GM21723 (cell line): ENCODE measurements at regions not wholly inside any gene's neighbourhood (a gene's known extent, or its start where the extent isn't known, plus 50 kb on each side); places are given as distances from the start of the nearest gene placed in this dataset.

Source experiments
- ATAC-seq: cut with Tn5 transposase; IDR thresholded peaks from one replicate; pipeline ENCODE4 v1.9.1; 2021; ENCODE audit warnings: mild to moderate bottlenecking, moderate library complexity; ENCODE audit not compliant: unreplicated experiment

GRCh38 chr11:8823174-8823742 lies 87.7 kb upstream of the AKIP1 start:
- ATAC-seq = no peak

GRCh38 chr11:8826139-8826786 lies 84.7 kb upstream of the AKIP1 start:
- ATAC-seq = no peak

DNA sequence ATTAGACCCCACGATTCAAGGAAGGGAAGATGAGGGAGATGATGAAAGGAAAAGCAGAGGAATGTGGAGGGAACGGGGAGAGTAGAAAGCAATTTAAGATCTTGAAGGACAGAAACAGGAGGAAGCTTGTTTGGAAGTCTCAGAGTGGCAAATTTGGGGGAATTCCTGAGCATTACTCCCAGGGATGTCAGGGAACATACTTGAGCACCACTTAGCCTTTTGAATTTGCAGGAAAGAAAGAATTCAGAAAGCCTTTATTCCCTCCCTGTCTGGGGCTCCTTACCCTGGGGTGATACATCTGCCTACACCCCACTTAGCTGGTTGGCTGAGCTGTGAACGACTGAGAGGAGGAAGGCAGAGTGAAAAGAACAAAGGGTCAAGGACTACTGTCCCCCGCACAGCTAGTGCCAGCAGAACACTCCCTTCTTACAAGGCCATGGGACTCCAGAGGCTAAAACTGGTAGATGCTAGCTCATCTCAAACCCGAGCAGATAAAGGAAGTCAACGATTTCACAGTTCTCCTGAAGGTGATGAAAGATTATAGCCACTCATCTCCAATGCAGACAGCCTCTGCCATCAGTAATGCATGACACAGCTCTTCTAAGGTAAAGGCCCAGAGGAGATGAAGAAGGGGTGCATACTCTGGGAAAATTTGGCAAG lies 84.0 kb upstream of the AKIP1 start:
- no peak for ATAC-seq

GRCh38 chr11:8828046-8828445 lies 82.9 kb upstream of the AKIP1 start:
- ATAC-seq = no peak

GRCh38 chr11:8828580-8829361 lies 82.2 kb upstream of the AKIP1 start:
- ATAC-seq = no peak

- ATAC-seq = no peak
Measured at GRCh38 chr11:8829556-8829955, 81.4 kb upstream of the AKIP1 start.

DNA sequence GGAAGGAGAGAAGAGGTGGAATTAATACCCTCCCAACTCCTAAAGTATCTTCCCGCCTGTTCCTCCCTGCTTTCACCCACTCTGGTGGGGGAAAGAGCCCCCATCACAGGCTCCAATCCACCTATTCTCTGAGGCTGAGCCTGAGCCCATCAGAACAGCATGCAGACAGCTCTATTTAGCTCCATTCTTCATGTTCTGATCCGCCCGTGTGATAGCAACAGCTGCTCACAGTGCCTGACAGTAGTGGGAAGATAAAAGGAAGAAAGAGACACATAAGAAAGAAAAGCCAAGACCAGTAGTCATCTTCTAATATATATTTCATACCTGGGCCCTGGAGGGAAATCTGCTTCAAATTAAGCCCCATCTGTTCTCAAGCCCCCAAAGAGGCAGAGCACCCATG lies 80.3 kb upstream of the AKIP1 start:
- ATAC-seq = no peak

- ATAC-seq = no peak
Measured at GRCh38 chr11:8831861-8832260, 79.1 kb upstream of the AKIP1 start.

DNA sequence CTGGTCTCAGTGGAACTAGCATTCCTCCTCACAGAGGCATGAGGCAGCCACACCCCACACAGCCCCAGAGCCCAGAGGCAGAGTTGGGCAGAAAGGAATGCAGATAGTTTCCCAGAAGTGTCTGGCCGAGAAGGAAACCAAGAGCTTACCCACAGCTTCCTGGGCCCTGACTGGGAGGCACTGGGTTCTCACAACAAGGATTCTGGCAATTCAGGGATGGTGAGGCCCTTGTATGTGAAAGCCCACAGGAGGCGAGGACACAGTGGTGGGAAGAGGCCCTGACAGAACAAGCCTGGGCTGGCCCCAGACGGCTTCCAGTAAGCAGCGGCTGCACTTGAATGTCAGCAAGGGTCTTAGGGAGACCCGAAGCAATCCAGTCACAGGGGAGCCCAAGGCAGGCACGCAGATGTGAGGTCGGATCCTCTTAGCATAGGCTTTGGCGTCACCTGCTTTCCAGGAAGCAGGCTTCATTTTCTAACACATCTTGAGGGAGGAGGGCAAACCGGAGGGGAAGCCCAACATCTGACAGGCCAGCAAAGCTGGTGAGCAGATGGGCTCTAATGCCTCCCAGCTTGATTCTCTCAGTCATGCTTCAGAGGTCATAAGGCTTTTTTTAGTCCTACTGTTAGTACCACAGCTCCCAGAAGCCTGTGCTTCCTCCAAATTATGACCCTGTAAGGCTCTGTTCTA lies 78.3 kb upstream of the AKIP1 start:
- peak; percentile 94 for ATAC-seq

- no peak for ATAC-seq
Measured at GRCh38 chr11:8833568-8834315, 77.2 kb upstream of the AKIP1 start.

DNA sequence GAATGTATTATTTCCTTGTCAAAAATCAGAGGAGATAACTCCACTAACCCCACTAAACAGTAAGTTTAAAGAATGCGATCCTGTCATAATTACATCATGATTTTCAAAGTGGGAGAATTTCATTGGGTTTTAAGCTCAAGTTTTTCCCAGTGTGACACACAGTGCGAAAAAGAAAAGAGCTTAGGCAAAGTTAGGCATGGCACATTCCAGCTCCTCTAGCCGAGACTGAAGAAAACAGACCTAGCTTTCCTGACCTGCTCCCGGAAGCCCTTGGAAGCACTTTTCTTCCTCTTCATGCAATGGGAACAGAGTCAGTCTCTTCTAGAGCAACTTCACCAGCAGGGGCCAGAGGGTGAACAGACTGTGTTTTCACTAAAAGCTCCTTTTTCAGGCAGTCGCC lies 76.6 kb upstream of the AKIP1 start:
- no peak for ATAC-seq

DNA sequence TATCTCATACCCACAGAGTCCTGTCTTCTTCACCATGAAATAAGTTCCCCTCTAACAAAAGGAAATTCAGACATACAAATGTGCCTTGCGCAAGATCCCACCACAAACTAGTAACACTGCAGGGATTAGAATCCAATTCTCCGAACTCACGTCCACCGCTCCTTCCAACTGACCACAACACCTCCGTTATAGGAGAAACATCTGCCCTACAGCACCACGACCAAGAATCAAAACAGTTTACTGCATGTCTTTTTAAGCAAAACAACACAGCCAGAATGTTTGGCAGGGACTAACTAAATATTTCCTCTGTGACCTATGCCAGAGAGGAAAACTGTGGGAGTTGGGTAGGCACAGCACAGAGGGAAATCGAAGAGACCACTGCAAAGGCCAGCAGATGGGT lies 72.7 kb upstream of the AKIP1 start:
- no peak for ATAC-seq

GRCh38 chr11:8839306-8839956 lies 71.6 kb upstream of the AKIP1 start:
- ATAC-seq = no peak

GRCh38 chr11:8839957-8840945 lies 70.7 kb upstream of the AKIP1 start:
- ATAC-seq = no peak

DNA sequence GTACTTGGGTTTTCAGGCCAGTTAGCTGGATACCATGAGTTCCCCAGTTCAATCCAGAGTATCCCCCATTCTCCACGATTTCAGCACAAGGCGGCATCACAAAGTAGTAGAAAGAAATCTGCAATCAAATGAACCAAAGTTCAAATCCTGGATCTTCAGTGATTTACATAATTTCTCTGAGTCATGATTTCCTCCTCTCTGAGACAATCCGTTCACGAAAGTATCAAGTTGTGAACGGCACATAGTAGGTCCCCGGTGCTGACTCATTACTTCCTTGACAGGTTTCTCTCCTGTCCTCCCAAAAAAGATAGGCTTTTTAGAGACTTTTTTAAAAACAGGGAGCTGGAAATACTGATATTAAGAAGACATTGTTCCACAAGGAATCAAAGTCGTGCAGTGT lies 69.1 kb upstream of the AKIP1 start:
- no peak for ATAC-seq

- no peak for ATAC-seq
Measured at GRCh38 chr11:8858808-8859207, 52.2 kb upstream of the AKIP1 start.
